Neuronal stem cell (in vitro differentiated cells): ENCODE measurements at regions not wholly inside any gene's neighbourhood (a gene's known extent, or its start where the extent isn't known, plus 50 kb on each side); places are given as distances from the start of the nearest gene placed in this dataset.

ENCODE experiments used
- DNase-seq: peaks from one replicate; pipeline ENCODE4 v3.0.0-alpha.2; 2013; ENCODE audit warnings: low spot score
- H2AFZ ChIP-seq: one replicate; pipeline ENCODE4 v1.6.1; 2013; ENCODE audit warnings: mild to moderate bottlenecking, low read length, inconsistent platforms
- H2AK5ac ChIP-seq: 2 replicates; pipeline ENCODE4 v1.6.1; 2013; ENCODE audit warnings: low read depth, mild to moderate bottlenecking, inconsistent platforms, low read length, moderate library complexity, mixed read lengths
- H2BK120ac ChIP-seq: 2 replicates; pipeline ENCODE4 v1.6.1; 2013; ENCODE audit warnings: low read depth, mild to moderate bottlenecking, inconsistent platforms, low read length, moderate library complexity, mixed read lengths
- H2BK12ac ChIP-seq: one replicate; pipeline ENCODE4 v1.6.1; 2013; ENCODE audit warnings: low read length, inconsistent platforms
- H2BK15ac ChIP-seq: 2 replicates; pipeline ENCODE4 v1.6.1; 2013; ENCODE audit warnings: mild to moderate bottlenecking, low read length, inconsistent platforms, mixed read lengths
- H2BK5ac ChIP-seq: one replicate; pipeline ENCODE4 v1.6.1; 2013; ENCODE audit warnings: inconsistent platforms, mild to moderate bottlenecking, low read length, moderate library complexity
- H3K14ac ChIP-seq: one replicate; pipeline ENCODE4 v1.6.1; 2013; ENCODE audit warnings: low read length, inconsistent platforms
- H3K18ac ChIP-seq: 2 replicates; pipeline ENCODE4 v1.6.1; 2013; ENCODE audit warnings: low read length, inconsistent platforms
- H3K23ac ChIP-seq: 2 replicates; pipeline ENCODE4 v1.6.1; 2013; ENCODE audit warnings: low read depth, mild to moderate bottlenecking, mixed read lengths, low read length, inconsistent platforms; ENCODE audit not compliant: poor library complexity
- H3K27ac ChIP-seq: replicated peaks from 3 replicates; pipeline ENCODE4 v1.5.1; 2013; ENCODE audit warnings: low read length, inconsistent platforms
- H3K27me3 ChIP-seq, 3 experiments: 2 replicates each; pipeline ENCODE4 v1.6.1; 2013; ENCODE audit warnings: low read length in 3 of 3, mild to moderate bottlenecking in 2 of 3, inconsistent platforms in 1 of 3, low read depth in 1 of 3, mixed read lengths in 1 of 3, moderate library complexity in 1 of 3; ENCODE audit not compliant: control insufficient read depth in 3 of 3, insufficient read depth in 3 of 3
- H3K36me3 ChIP-seq, 2 donors: replicated peaks in 1 of 2; 2 replicates each; pipeline ENCODE4 v1.6.1; 2013; ENCODE audit warnings: low read length in 2 of 2; ENCODE audit not compliant: control insufficient read depth in 2 of 2, insufficient read depth in 2 of 2
- H3K4ac ChIP-seq: 2 replicates; pipeline ENCODE4 v1.6.1; 2013; ENCODE audit warnings: inconsistent platforms, mild to moderate bottlenecking, low read length, moderate library complexity
- H3K4me1 ChIP-seq, 2 donors: 1 replicate in 1 of 2; 2 replicates in 1 of 2; pipeline ENCODE4 v1.6.1; 2013; ENCODE audit warnings: low read length in 2 of 2, low read depth in 1 of 2; ENCODE audit not compliant: control insufficient read depth in 2 of 2, insufficient read depth in 1 of 2
- H3K4me2 ChIP-seq: one replicate; pipeline ENCODE4 v1.6.1; 2013; ENCODE audit warnings: mild to moderate bottlenecking, low read length, inconsistent platforms; ENCODE audit not compliant: insufficient read depth, poor library complexity, severe bottlenecking
- H3K4me3 ChIP-seq, 2 donors: 2 replicates each; pipeline ENCODE4 v1.5.1; 2013; ENCODE audit warnings: low read length in 2 of 2, mild to moderate bottlenecking in 2 of 2, inconsistent platforms in 1 of 2, moderate library complexity in 1 of 2
- H3K79me1 ChIP-seq: one replicate; pipeline ENCODE4 v1.6.1; 2013; ENCODE audit warnings: low read depth, mild to moderate bottlenecking, inconsistent platforms, low read length, moderate library complexity
- H3K9ac ChIP-seq: one replicate; pipeline ENCODE4 v1.6.1; 2013; ENCODE audit warnings: mild to moderate bottlenecking, low read depth, low read length, inconsistent platforms; ENCODE audit not compliant: poor library complexity
- H3K9me3 ChIP-seq, 2 donors: replicated peaks in 1 of 2; 2 replicates each; pipeline versions ENCODE3 to v1.6.1; 2013; ENCODE audit warnings: low read length in 2 of 2, mild to moderate bottlenecking in 2 of 2, inconsistent platforms in 1 of 2, low read depth in 1 of 2, mixed read lengths in 1 of 2, moderate library complexity in 1 of 2; ENCODE audit not compliant: control insufficient read depth in 2 of 2, insufficient read depth in 1 of 2
- H4K8ac ChIP-seq: one replicate; pipeline ENCODE4 v1.6.1; 2013; ENCODE audit warnings: low read depth, mild to moderate bottlenecking, inconsistent platforms, low read length, moderate library complexity
- H4K91ac ChIP-seq: one replicate; pipeline ENCODE4 v1.6.1; 2013; ENCODE audit warnings: low read length, low read depth, mild to moderate bottlenecking, inconsistent platforms; ENCODE audit not compliant: poor library complexity
- WGBS, 2 donors: extraction: QIAGEN DNeasy Blood & Tissue Kit; methylation state at CpG; one replicate each; pipeline ENCODE4 v1.1.7; 2013; ENCODE audit warnings: missing lambda C conversion rate in 2 of 2, mixed read lengths in 1 of 2; ENCODE audit not compliant: insufficient read length in 2 of 2, insufficient replicate concordance in 1 of 2; ENCODE audit errors: extremely low coverage in 2 of 2; 5-methylcytosine and 5-hydroxymethylcytosine counted together

GRCh38 chr2:207394812-207395534 lies 134.8 kb upstream of the CREB1 start:
- no peaks in the 10 kb centered on the region for H3K36me3 ChIP-seq
- no peak overlapping the region for H3K27ac ChIP-seq
- peaks cover 0 to 3% of the 10 kb centered on the region in 2 donors for H3K9me3 ChIP-seq
- H3K27me3 ChIP-seq = no peaks in the 10 kb centered on the region
- DNase-seq = no peak
- H4K8ac ChIP-seq = no peak overlapping the region
- H3K9ac ChIP-seq = no peak overlapping the region
- H2BK5ac ChIP-seq = no peak overlapping the region
- no peak overlapping the region for H3K4me3 ChIP-seq
- H2AFZ ChIP-seq = no peak overlapping the region
- H4K91ac ChIP-seq = no peak overlapping the region
- H3K14ac ChIP-seq = no peak overlapping the region
- H3K4ac ChIP-seq = no peak overlapping the region
- WGBS, 2 donors = no CpG with 5 or more reads among the region's 7 CpGs
- no peak overlapping the region for H3K4me2 ChIP-seq
- H3K18ac ChIP-seq = no peak overlapping the region
- no peak overlapping the region for H3K23ac ChIP-seq
- H2BK15ac ChIP-seq = no peak overlapping the region
- H2BK12ac ChIP-seq = no peak overlapping the region
- no peaks in the 10 kb centered on the region for H3K79me1 ChIP-seq
- H3K4me1 ChIP-seq = peaks cover 10 to 14% of the 10 kb centered on the region in 2 donors
- H2AK5ac ChIP-seq = no peak overlapping the region
- no peak overlapping the region for H2BK120ac ChIP-seq

GRCh38 chr2:207395535-207396251 lies 134.1 kb upstream of the CREB1 start:
- no peak overlapping the region for H2BK120ac ChIP-seq
- H2AK5ac ChIP-seq = no peak overlapping the region
- H3K14ac ChIP-seq = no peak overlapping the region
- no peak overlapping the region for H3K4me2 ChIP-seq
- no peak overlapping the region for H4K91ac ChIP-seq
- no peaks in the 10 kb centered on the region for H3K36me3 ChIP-seq
- H3K27me3 ChIP-seq = no peaks in the 10 kb centered on the region
- DNase-seq = no peak
- H3K9ac ChIP-seq = no peak overlapping the region
- H2BK12ac ChIP-seq = no peak overlapping the region
- no peak overlapping the region for H3K4me3 ChIP-seq
- WGBS, 2 donors = no CpG with 5 or more reads among the region's 2 CpGs
- H3K79me1 ChIP-seq = no peaks in the 10 kb centered on the region
- H2BK15ac ChIP-seq = no peak overlapping the region
- H2BK5ac ChIP-seq = no peak overlapping the region
- no peak overlapping the region for H3K23ac ChIP-seq
- H2AFZ ChIP-seq = no peak overlapping the region
- H3K4me1 ChIP-seq = peaks cover 10 to 14% of the 10 kb centered on the region in 2 donors
- H3K4ac ChIP-seq = no peak overlapping the region
- H3K18ac ChIP-seq = no peak overlapping the region
- H3K9me3 ChIP-seq = peaks cover 0 to 3% of the 10 kb centered on the region in 2 donors
- H3K27ac ChIP-seq = no peak overlapping the region
- H4K8ac ChIP-seq = no peak overlapping the region

GRCh38 chr2:207397917-207398655 lies 131.7 kb upstream of the CREB1 start:
- no CpG with 5 or more reads among the region's 9 CpGs for WGBS, 2 donors
- no peak overlapping the region for H4K91ac ChIP-seq

GRCh38 chr2:207399301-207399700 lies 130.5 kb upstream of the CREB1 start:
- H3K4me1 ChIP-seq = peaks cover 10 to 14% of the 10 kb centered on the region in 2 donors
- H2AFZ ChIP-seq = no peak overlapping the region
- no peaks in the 10 kb centered on the region for H3K79me1 ChIP-seq

More at GRCh38 chr2:207397917-207398655, 131.7 kb upstream of the CREB1 start:
- no peaks in the 10 kb centered on the region for H3K79me1 ChIP-seq
- H2BK12ac ChIP-seq = no peak overlapping the region
- peak; percentile 33 for DNase-seq
- peaks cover 10 to 16% of the 10 kb centered on the region in 2 donors for H3K4me1 ChIP-seq
- H3K4me3 ChIP-seq = no peak overlapping the region
- H3K9ac ChIP-seq = no peak overlapping the region
- H4K8ac ChIP-seq = no peak overlapping the region
- no peak overlapping the region for H3K14ac ChIP-seq
- H3K4ac ChIP-seq = no peak overlapping the region
- H3K23ac ChIP-seq = no peak overlapping the region
- H3K4me2 ChIP-seq = no peak overlapping the region
- H3K9me3 ChIP-seq = peaks cover 0 to 3% of the 10 kb centered on the region in 2 donors
- no peaks in the 10 kb centered on the region for H3K27me3 ChIP-seq
- peak overlapping the region; percentile 36 for H2AFZ ChIP-seq
- H2AK5ac ChIP-seq = no peak overlapping the region
- no peak overlapping the region for H3K18ac ChIP-seq
- no peak overlapping the region for H2BK15ac ChIP-seq
- H3K36me3 ChIP-seq = no peaks in the 10 kb centered on the region
- no peak overlapping the region for H2BK5ac ChIP-seq
- peak overlapping the region; percentile 43 for H3K27ac ChIP-seq
- H2BK120ac ChIP-seq = no peak overlapping the region

More at GRCh38 chr2:207399301-207399700, 130.5 kb upstream of the CREB1 start:
- H3K4me3 ChIP-seq = no peak overlapping the region
- no peak overlapping the region for H3K23ac ChIP-seq
- H2BK12ac ChIP-seq = no peak overlapping the region
- H3K4me2 ChIP-seq = no peak overlapping the region
- H2AK5ac ChIP-seq = no peak overlapping the region
- DNase-seq = no peak
- no peaks in the 10 kb centered on the region for H3K36me3 ChIP-seq
- H3K14ac ChIP-seq = no peak overlapping the region
- WGBS, 2 donors = no CpG with 5 or more reads among the region's 2 CpGs
- H2BK15ac ChIP-seq = no peak overlapping the region
- H3K9me3 ChIP-seq = peaks cover 0 to 3% of the 10 kb centered on the region in 2 donors
- no peak overlapping the region for H3K27ac ChIP-seq
- no peak overlapping the region for H4K8ac ChIP-seq
- H3K9ac ChIP-seq = no peak overlapping the region
- no peak overlapping the region for H3K18ac ChIP-seq
- no peak overlapping the region for H4K91ac ChIP-seq
- no peaks in the 10 kb centered on the region for H3K27me3 ChIP-seq
- no peak overlapping the region for H2BK5ac ChIP-seq
- H3K4ac ChIP-seq = no peak overlapping the region
- no peak overlapping the region for H2BK120ac ChIP-seq
